ENCODE measurements at regions not wholly inside any gene's neighbourhood (a gene's known extent, or its start where the extent isn't known, plus 50 kb on each side); places are given as distances from the start of the nearest gene placed in this dataset.

DNA sequence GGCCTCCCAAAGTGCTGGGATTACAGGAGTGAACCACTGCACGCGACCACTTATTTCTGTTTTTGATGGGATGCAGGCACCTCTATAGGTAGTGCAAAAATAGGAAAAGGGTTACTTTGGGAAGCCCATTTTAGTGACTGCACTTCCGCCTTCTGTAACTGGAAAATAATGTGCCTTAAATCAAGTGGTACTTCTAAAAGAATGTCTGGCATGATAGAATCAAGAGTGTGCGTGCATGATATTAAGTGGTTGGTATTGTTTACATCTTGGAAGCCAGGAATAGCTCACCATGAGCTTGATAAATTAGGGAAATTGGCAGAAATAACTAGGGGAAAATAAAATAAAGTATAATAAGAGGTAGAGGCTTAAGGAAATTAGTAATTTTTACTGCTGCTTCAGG lies 1067.0 kb downstream of the ADGRL2 start:
- TF ChIP-seq EZH2 (IDR thresholded peaks at IDR 0.05) = no peak
- no peak for TF ChIP-seq POLR2AphosphoS5 (IDR thresholded peaks at IDR 0.05; ENCODE audit: borderline replicate concordance, low read depth, low read length)

All from SK-N-MC (cell line).